Prostate gland (tissue), 2 donors: ENCODE measurements at regions not wholly inside any gene's neighbourhood (a gene's known extent, or its start where the extent isn't known, plus 50 kb on each side); places are given as distances from the start of the nearest gene placed in this dataset.

Source experiments
- DNase-seq: peaks from one replicate; pipeline ENCODE4 v3.0.0-alpha.2; 2019; ENCODE audit warnings: low spot score
- H3K27ac ChIP-seq, 2 donors: fragments of 200-600 bp; sonication (generic); 2 replicates each; pipeline ENCODE4 v1.5.1; 2017 to 2019
- H3K27me3 ChIP-seq: fragments of 200-600 bp; sonication (generic); replicated peaks from 2 replicates; pipeline ENCODE4 v1.5.1; 2019; ENCODE audit not compliant: insufficient read depth
- H3K36me3 ChIP-seq, 2 donors: fragments of 200-600 bp; sonication (generic); 1 replicate in 1 of 2; 2 replicates in 1 of 2; pipeline versions ENCODE4 v1.5.1 to v1.8.1; 2017 to 2019
- H3K4me1 ChIP-seq: fragments of 200-600 bp; sonication (generic); replicated peaks from 2 replicates; pipeline ENCODE4 v1.5.1; 2019
- H3K4me3 ChIP-seq, 2 donors: fragments of 200-600 bp; sonication (generic); 2 replicates each; pipeline ENCODE4 v1.5.1; 2017 to 2019
- H3K9me3 ChIP-seq: fragments of 200-600 bp; sonication (generic); 2 replicates; pipeline ENCODE4 v1.5.1; 2017
- CTCF ChIP-seq, 4 experiments: fragments of 200-600 bp in 2 of 4; fragments of 450-650 bp in 2 of 4; sonication (generic) in 2 of 4; IDR thresholded peaks; 1 replicate in 3 of 4; 2 replicates in 1 of 4; pipeline ENCODE4 v1.5.1; 2016 to 2019; ENCODE audit warnings: antibody characterized with exemption in 4 of 4, mild to moderate bottlenecking in 2 of 4, moderate library complexity in 2 of 4
- POLR2A ChIP-seq: fragments of 450-650 bp; IDR thresholded peaks from one replicate; pipeline ENCODE4 v1.6.1; 2016; ENCODE audit warnings: antibody characterized with exemption, mild to moderate bottlenecking
- POLR2AphosphoS5 ChIP-seq: sonication (generic); formaldehyde crosslinking; IDR thresholded peaks from one replicate; pipeline ENCODE4 v1.6.1; 2017; ENCODE audit warnings: antibody characterized with exemption
- WGBS: methylation state at CpG from one replicate; pipeline ENCODE4 v1.1.5; 2018; 5-methylcytosine and 5-hydroxymethylcytosine counted together
- intact Hi-C: fragments of 100-400 bp; cut with DNase I; formaldehyde crosslinking; loops from one replicate; pipeline ENCODE4 v1.14.2; 2022

GRCh38 chr15:81516012-81516411, 142.0 kb upstream of the TMC3 start:
- no peak overlapping the region for H3K27ac ChIP-seq
- no peaks in the 10 kb centered on the region for H3K9me3 ChIP-seq
- no peaks in the 10 kb centered on the region for H3K36me3 ChIP-seq
- H3K4me3 ChIP-seq: no peak overlapping the region
- peaks cover 4% of the 10 kb centered on the region for H3K27me3 ChIP-seq
- H3K4me1 ChIP-seq: no peaks in the 10 kb centered on the region
- intact Hi-C loops: no loop called here
- DNase-seq: no peak
- no peak for TF ChIP-seq POLR2AphosphoS5
- TF ChIP-seq POLR2A: no peak
- TF ChIP-seq CTCF (IDR thresholded peaks at IDR 0.05): no peak

- Histone ChIP-seq H3K27me3 (peaks cover 4% of the 10 kb centered on the region), H3K27ac (no peak overlapping the region), H3K4me3 (no peak overlapping the region), H3K4me1 (no peaks in the 10 kb centered on the region), H3K9me3 (no peaks in the 10 kb centered on the region), H3K36me3 (no peaks in the 10 kb centered on the region)
- TF ChIP-seq POLR2A (no peak), POLR2AphosphoS5 (no peak), CTCF (IDR thresholded peaks at IDR 0.05) (no peak)
- intact Hi-C loops: no loop called here
- WGBS: 95% methylated on average over 1 of the region's 1 CpG
- no peak for DNase-seq
Measured at GRCh38 chr15:81514725-81515124, 140.7 kb upstream of the TMC3 start.

DNA sequence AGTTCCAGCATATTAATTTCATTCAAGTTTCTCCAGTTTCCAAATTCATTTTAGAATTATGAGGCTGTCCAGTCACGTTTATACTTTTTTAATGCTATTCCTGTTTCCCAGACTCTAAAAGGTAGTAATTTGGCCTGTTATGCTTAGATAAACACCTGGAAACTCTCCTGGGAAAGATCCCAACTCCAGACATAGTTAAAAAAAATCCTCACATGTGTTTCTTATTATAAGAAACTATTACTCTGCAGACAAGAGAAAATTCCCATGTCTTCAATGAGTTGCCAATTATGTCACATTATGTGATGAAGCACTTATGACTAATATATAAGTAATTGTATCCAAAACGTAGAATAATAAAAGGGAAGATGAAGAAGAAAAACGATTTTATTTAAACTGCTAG, 137.1 kb upstream of the TMC3 start:
- TF ChIP-seq CTCF (IDR thresholded peaks at IDR 0.05) (no peak), POLR2A (no peak), POLR2AphosphoS5 (no peak)
- Histone ChIP-seq H3K27me3 (peaks cover 4% of the 10 kb centered on the region), H3K4me3 (no peak overlapping the region), H3K9me3 (no peaks in the 10 kb centered on the region), H3K27ac (no peak overlapping the region), H3K36me3 (no peaks in the 10 kb centered on the region), H3K4me1 (no peaks in the 10 kb centered on the region)
- WGBS: 36% methylated on average over 3 of the region's 3 CpGs
- intact Hi-C loops: no loop called here
- no peak for DNase-seq

DNA sequence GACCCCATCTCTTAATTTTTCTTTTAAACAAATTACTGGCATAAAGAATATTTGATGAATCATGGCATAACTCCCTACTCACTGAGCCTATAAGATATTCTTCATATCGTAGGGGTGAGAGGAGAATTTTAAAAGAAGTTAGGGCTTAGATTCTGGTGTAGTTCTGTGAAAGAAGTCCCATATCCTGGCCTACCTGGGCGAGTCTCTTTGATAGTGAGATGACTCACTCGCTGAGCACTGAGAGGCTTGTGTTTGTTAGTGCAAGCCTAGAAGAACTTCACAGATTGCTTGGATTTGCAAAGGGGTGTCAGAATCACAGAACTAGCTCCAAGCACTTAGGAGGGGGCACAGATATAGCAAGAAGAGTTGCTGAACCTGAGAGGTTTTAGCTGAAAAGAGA, 133.8 kb upstream of the TMC3 start:
- Histone ChIP-seq H3K4me1 (no peaks in the 10 kb centered on the region), H3K27me3 (peaks cover 4% of the 10 kb centered on the region), H3K4me3 (no peak overlapping the region), H3K27ac (no peak overlapping the region), H3K9me3 (no peaks in the 10 kb centered on the region), H3K36me3 (no peaks in the 10 kb centered on the region)
- TF ChIP-seq POLR2AphosphoS5 (no peak), POLR2A (no peak), CTCF (IDR thresholded peaks at IDR 0.05) (no peak)
- intact Hi-C loops: no loop called here
- 76% methylated on average over 3 of the region's 3 CpGs for WGBS
- DNase-seq: no peak

GRCh38 chr15:81506936-81507335, 132.9 kb upstream of the TMC3 start:
- intact Hi-C loops: no loop called here
- TF ChIP-seq CTCF (IDR thresholded peaks at IDR 0.05): no peak
- no peaks in the 10 kb centered on the region for H3K4me1 ChIP-seq
- no peak overlapping the region for H3K27ac ChIP-seq
- WGBS: 100% methylated on average over 1 of the region's 1 CpG
- H3K36me3 ChIP-seq: no peaks in the 10 kb centered on the region
- no peak for DNase-seq
- peaks cover under 1% of the 10 kb centered on the region for H3K27me3 ChIP-seq
- H3K9me3 ChIP-seq: no peaks in the 10 kb centered on the region
- no peak overlapping the region for H3K4me3 ChIP-seq
